ENCODE measurements at regions not wholly inside any gene's neighbourhood (a gene's known extent, or its start where the extent isn't known, plus 50 kb on each side); places are given as distances from the start of the nearest gene placed in this dataset.

- no peaks in the 10 kb centered on the region for H3K9me3 Mint-ChIP-seq
These were observed 293.6 kb upstream of the ZMIZ1 start for GRCh38 chr10:78774999-78775711.

DNA sequence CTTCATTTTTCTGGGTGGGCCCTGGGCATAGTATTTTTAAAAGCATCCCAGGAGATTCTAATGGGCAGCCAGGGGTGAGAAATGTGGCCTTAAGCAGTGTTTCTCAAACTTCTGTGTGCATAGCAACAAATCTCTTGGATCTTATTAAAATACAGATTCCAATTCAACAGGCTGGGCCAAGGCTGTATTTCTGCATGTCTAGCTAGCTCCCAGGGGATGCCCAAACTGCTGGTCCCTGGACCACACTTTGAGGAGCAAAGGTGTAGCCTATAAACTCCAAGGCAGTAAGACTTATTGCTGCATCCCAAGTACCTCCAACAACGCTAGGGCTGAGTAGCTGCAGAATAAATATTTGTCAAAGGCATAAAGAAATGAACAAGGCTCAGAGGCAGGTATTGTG lies 292.9 kb upstream of the ZMIZ1 start:
- Mint-ChIP-seq H3K9me3 (no peaks in the 10 kb centered on the region), H3K4me3 (no peak overlapping the region), H3K27me3 (peaks cover 0 to 4% of the 10 kb centered on the region in 2 donors), H3K27ac (no peak overlapping the region), H3K4me1 (no peaks in the 10 kb centered on the region), H3K36me3 (no peaks in the 10 kb centered on the region)
- DNase-seq (no peak), ATAC-seq (replicated peaks) (no peak)

More at GRCh38 chr10:78774999-78775711, 293.6 kb upstream of the ZMIZ1 start:
- no peak overlapping the region for H3K4me3 Mint-ChIP-seq
- no peaks in the 10 kb centered on the region for H3K36me3 Mint-ChIP-seq
- ATAC-seq (replicated peaks), result no peak
- H3K4me1 Mint-ChIP-seq, result no peaks in the 10 kb centered on the region
- H3K27me3 Mint-ChIP-seq, result peaks cover 0 to 4% of the 10 kb centered on the region in 2 donors
- H3K27ac Mint-ChIP-seq, result no peak overlapping the region
- no peak for DNase-seq

- H3K27me3 Mint-ChIP-seq, result peaks cover 0 to 4% of the 10 kb centered on the region in 2 donors
- no peak for DNase-seq
- no peaks in the 10 kb centered on the region for H3K9me3 Mint-ChIP-seq
- no peaks in the 10 kb centered on the region for H3K36me3 Mint-ChIP-seq
- H3K4me3 Mint-ChIP-seq, result no peak overlapping the region
- no peak overlapping the region for H3K27ac Mint-ChIP-seq
- no peak for ATAC-seq (replicated peaks)
- no peaks in the 10 kb centered on the region for H3K4me1 Mint-ChIP-seq
These were observed 292.0 kb upstream of the ZMIZ1 start for GRCh38 chr10:78776756-78777155.

DNA sequence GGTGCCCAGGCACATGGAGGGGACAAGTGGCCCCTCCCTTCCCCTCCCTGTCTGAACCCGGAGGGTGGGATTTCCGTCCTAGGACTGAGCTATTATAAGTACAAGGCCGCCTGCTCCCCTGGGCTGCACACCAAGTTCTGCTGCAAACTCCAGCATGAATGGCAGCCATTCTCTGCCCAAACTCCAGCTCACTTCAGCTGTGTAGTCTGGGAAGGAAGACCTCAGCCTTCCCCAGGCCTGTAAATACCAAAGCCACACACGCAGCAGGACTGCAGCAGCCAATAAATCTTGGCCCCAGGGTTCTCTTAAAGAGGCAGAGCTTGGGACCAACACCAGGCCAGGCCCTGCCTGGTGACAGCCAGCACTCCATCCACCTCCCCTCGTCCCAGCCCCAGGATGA lies 291.3 kb upstream of the ZMIZ1 start:
- Mint-ChIP-seq H3K4me3 (no peak overlapping the region), H3K27me3 (peaks cover 0 to 4% of the 10 kb centered on the region in 2 donors), H3K36me3 (no peaks in the 10 kb centered on the region), H3K9me3 (no peaks in the 10 kb centered on the region), H3K27ac (no peak overlapping the region), H3K4me1 (no peaks in the 10 kb centered on the region)
- DNase-seq (no peak), ATAC-seq (replicated peaks) (no peak)

DNA sequence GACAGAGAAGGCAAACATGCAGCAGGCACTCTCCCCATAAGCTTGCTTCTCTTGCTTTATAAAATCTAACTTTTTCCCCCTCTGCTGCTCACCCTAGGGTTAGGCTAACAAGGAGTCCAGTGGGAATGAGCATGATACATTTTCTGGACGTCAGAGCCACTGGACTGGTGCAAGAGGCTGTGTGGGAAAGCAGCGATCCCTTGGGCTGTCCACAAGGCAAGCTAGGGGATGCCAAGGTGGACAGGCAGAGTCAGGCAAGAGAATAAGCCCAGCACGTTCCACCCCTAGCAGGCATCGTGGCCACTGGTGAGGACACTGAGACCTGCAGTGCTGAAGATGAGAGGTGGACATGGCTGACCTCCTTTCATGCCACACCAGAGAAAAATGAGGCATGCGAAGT lies 290.9 kb upstream of the ZMIZ1 start:
- Mint-ChIP-seq H3K36me3 (no peaks in the 10 kb centered on the region), H3K27ac (no peak overlapping the region), H3K4me3 (no peak overlapping the region), H3K27me3 (peaks cover 0 to 4% of the 10 kb centered on the region in 2 donors), H3K4me1 (no peaks in the 10 kb centered on the region), H3K9me3 (no peaks in the 10 kb centered on the region)
- DNase-seq, result no peak
- no peak for ATAC-seq (replicated peaks)

DNA sequence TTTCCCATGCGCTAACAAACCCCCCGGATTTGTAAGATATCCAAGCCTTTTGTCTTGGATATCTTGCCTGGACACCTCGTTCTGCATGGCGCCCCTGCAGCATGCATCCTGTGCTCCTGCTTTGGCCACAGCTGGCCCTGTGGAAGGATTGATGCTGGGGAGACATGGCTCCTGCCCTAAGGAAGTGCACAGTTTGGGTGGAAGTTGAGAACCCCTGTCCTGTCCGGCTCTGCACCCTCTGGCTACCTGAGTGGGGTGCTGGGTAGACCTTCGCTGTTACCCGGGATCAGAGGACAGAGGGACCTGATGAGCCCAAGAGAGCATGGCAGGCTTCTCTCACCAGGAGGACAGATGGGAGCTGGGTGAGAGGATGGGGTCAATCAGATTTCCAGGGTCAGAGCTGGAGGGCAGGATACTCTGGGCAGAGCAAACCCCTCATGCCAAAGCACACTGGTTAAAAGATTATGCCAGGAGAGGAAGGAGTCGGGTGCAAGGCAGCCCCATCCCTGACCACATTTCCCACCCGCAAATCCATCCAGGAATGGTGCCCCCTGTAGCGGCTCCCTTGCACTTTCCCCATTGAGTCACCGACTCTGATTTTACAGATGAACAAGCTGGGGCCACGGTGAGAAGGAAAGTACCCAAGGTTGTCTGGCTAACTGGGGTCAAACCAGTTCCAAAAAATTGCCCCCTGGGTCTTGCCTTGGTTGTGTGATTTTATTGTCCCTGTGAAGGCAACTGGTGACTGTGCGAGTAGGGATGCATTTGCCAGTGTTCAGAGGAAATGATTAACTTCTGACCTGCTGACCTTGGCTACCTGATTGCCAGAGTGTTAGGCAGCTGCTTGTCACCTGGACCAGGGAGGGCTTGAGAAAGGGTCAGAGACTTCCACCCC lies 290.1 kb upstream of the ZMIZ1 start:
- no peak overlapping the region for H3K4me3 Mint-ChIP-seq
- peaks cover 0 to 3% of the 10 kb centered on the region in 2 donors for H3K27me3 Mint-ChIP-seq
- H3K27ac Mint-ChIP-seq, result no peak overlapping the region
- peaks cover 0 to 3% of the 10 kb centered on the region in 2 donors for H3K9me3 Mint-ChIP-seq
- no peaks in the 10 kb centered on the region for H3K4me1 Mint-ChIP-seq
- DNase-seq (no peak), ATAC-seq (replicated peaks) (no peak)
- no peaks in the 10 kb centered on the region for H3K36me3 Mint-ChIP-seq

DNA sequence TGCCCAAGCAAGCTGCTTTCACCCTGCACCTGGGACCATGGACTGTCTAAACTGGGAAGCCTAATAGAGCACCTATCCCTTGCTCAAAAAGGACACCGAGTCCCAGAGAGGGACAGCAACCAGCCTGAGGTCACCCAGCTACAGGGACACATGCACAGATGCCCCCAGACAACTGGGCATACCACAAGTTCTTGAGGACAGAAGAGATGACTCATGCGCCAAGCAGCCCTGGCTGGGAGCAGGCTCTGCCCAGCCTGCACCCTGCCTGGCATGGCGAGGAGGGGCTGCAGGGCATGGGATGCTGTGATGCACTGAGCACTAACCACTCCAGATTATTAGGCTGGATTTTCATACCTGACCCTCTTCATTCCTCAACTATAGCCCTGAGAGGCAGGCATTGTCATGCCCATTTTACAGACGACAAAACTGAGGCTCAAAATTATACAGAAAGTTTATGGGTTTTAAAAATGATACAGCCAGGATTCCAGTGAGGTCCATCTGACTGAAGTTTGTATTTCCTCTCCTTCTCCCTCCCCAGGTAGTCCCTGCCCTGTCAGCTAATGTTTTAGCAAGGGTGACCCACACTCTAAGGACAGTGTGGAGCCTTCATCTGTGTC lies 289.3 kb upstream of the ZMIZ1 start:
- no peak overlapping the region for H3K4me3 Mint-ChIP-seq
- no peak overlapping the region for H3K27ac Mint-ChIP-seq
- ATAC-seq (replicated peaks) (no peak), DNase-seq (no peak)
- H3K36me3 Mint-ChIP-seq, result no peaks in the 10 kb centered on the region
- H3K27me3 Mint-ChIP-seq, result peaks cover 0 to 10% of the 10 kb centered on the region in 2 donors
- H3K4me1 Mint-ChIP-seq, result no peaks in the 10 kb centered on the region
- peaks cover 0 to 3% of the 10 kb centered on the region in 2 donors for H3K9me3 Mint-ChIP-seq

DNA sequence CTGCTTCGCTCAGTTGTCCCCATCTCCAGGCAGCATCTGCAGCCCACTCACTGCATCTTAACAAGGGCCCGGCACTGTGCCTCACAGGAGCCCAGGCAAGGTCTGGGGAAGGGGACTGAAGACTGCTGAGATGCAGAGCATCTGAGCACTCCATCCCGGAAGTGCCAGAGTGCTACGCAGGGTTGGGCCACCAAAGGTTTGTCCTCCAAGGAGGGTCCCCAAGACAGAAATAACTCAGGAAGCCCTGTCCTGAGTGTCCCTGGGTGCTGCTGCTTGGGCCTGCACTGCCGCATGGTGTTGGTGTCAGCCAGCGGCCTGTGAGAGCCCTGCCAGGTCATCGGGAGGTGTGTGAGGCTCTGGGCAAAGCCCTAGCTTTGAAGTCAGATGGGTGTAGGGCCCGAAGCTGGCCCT lies 288.2 kb upstream of the ZMIZ1 start:
- no peak for ATAC-seq (replicated peaks)
- no peak for DNase-seq
- H3K36me3 Mint-ChIP-seq, result no peaks in the 10 kb centered on the region
- peaks cover 0 to 3% of the 10 kb centered on the region in 2 donors for H3K9me3 Mint-ChIP-seq
- H3K27me3 Mint-ChIP-seq, result peaks cover 0 to 10% of the 10 kb centered on the region in 2 donors
- no peak overlapping the region for H3K4me3 Mint-ChIP-seq
- no peak overlapping the region for H3K27ac Mint-ChIP-seq
- no peaks in the 10 kb centered on the region for H3K4me1 Mint-ChIP-seq

GRCh38 chr10:78781251-78781913 lies 287.4 kb upstream of the ZMIZ1 start:
- H3K27me3 Mint-ChIP-seq, result peaks cover 0 to 10% of the 10 kb centered on the region in 2 donors
- H3K36me3 Mint-ChIP-seq, result no peaks in the 10 kb centered on the region
- DNase-seq (no peak), ATAC-seq (replicated peaks) (no peak)
- H3K27ac Mint-ChIP-seq, result no peak overlapping the region
- no peaks in the 10 kb centered on the region for H3K4me1 Mint-ChIP-seq
- H3K4me3 Mint-ChIP-seq, result no peak overlapping the region
- peaks cover 0 to 3% of the 10 kb centered on the region in 2 donors for H3K9me3 Mint-ChIP-seq

DNA sequence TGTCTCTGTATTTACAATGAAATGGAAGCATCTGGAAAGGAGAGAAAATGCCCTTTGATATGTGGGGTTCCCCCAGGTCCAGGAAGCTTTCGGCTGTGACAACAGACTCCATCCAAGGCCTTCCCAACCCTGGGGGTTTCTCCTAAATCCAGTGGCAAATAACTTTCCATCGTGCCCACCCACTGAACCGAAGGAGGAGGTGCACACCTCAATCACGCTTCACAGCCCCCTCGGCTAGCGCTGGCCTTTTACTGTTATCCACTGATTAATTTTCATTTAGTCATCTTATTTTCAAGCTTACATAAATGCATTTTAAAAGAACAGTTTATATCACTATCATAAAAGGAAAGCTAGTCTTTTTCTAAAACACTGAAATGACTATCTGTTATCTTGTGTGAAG lies 286.8 kb upstream of the ZMIZ1 start:
- H3K9me3 Mint-ChIP-seq, result peaks cover 0 to 3% of the 10 kb centered on the region in 2 donors
- H3K27ac Mint-ChIP-seq, result no peak overlapping the region
- H3K36me3 Mint-ChIP-seq, result no peaks in the 10 kb centered on the region
- H3K27me3 Mint-ChIP-seq, result peaks cover 0 to 10% of the 10 kb centered on the region in 2 donors
- ATAC-seq (replicated peaks) (no peak), DNase-seq (no peak)
- no peaks in the 10 kb centered on the region for H3K4me1 Mint-ChIP-seq
- no peak overlapping the region for H3K4me3 Mint-ChIP-seq

GRCh38 chr10:78782441-78782840 lies 286.3 kb upstream of the ZMIZ1 start:
- Mint-ChIP-seq H3K4me3 (no peak overlapping the region), H3K27me3 (peaks cover 0 to 10% of the 10 kb centered on the region in 2 donors), H3K27ac (no peak overlapping the region), H3K9me3 (peaks cover 0 to 3% of the 10 kb centered on the region in 2 donors), H3K36me3 (no peaks in the 10 kb centered on the region), H3K4me1 (no peaks in the 10 kb centered on the region)
- ATAC-seq (replicated peaks) (no peak), DNase-seq (no peak)

- H3K9me3 Mint-ChIP-seq, result peaks cover 0 to 3% of the 10 kb centered on the region in 2 donors
- H3K27ac Mint-ChIP-seq, result no peak overlapping the region
- ATAC-seq (replicated peaks), result no peak
- no peaks in the 10 kb centered on the region for H3K36me3 Mint-ChIP-seq
- no peaks in the 10 kb centered on the region for H3K4me1 Mint-ChIP-seq
- H3K27me3 Mint-ChIP-seq, result peaks cover 0 to 10% of the 10 kb centered on the region in 2 donors
- no peak for DNase-seq
- no peak overlapping the region for H3K4me3 Mint-ChIP-seq
These were observed 285.0 kb upstream of the ZMIZ1 start for GRCh38 chr10:78783753-78784152.

GRCh38 chr10:78784546-78784945 lies 284.2 kb upstream of the ZMIZ1 start:
- Mint-ChIP-seq H3K27ac (no peak overlapping the region), H3K4me1 (no peaks in the 10 kb centered on the region), H3K9me3 (peaks cover 0 to 3% of the 10 kb centered on the region in 2 donors), H3K36me3 (no peaks in the 10 kb centered on the region), H3K27me3 (peaks cover 5 to 16% of the 10 kb centered on the region in 2 donors), H3K4me3 (no peak overlapping the region)
- ATAC-seq (replicated peaks) (no peak), DNase-seq (no peak)

- Mint-ChIP-seq H3K4me3 (no peak overlapping the region), H3K36me3 (no peaks in the 10 kb centered on the region), H3K27me3 (peaks cover 5 to 16% of the 10 kb centered on the region in 2 donors), H3K9me3 (peaks cover 0 to 3% of the 10 kb centered on the region in 2 donors), H3K4me1 (no peaks in the 10 kb centered on the region), H3K27ac (no peak overlapping the region)
- no peak for DNase-seq
- ATAC-seq (replicated peaks), result no peak
These were observed 283.7 kb upstream of the ZMIZ1 start for GRCh38 chr10:78785066-78785465.
